Fibroblast of lung (primary cell): ENCODE measurements at regions not wholly inside any gene's neighbourhood (a gene's known extent, or its start where the extent isn't known, plus 50 kb on each side); places are given as distances from the start of the nearest gene placed in this dataset.

Experiments used
- DNase-seq, 2 donors: peaks; one replicate each; pipeline versions ENCODE4 v3.0.0 to v3.0.0-alpha.2; 2010; ENCODE audit warnings: low read depth in 2 of 2
- H2AFZ ChIP-seq: 2 replicates; pipeline ENCODE4 v1.5.1; 2012; ENCODE audit warnings: low read length, control low read depth, inconsistent platforms
- H3K27ac ChIP-seq: 2 replicates; pipeline ENCODE4 v1.5.1; 2011; ENCODE audit warnings: low read length, control low read depth; ENCODE audit not compliant: insufficient read depth
- H3K27me3 ChIP-seq: 2 replicates; pipeline ENCODE4 v1.5.1; 2011; ENCODE audit warnings: mild to moderate bottlenecking, low read length; ENCODE audit not compliant: control insufficient read depth, insufficient read depth
- H3K36me3 ChIP-seq: 2 replicates; pipeline ENCODE4 v1.5.1; 2011; ENCODE audit warnings: low read length; ENCODE audit not compliant: control insufficient read depth, insufficient read depth
- H3K4me1 ChIP-seq: 2 replicates; pipeline ENCODE4 v1.5.1; 2011; ENCODE audit warnings: low read length; ENCODE audit not compliant: control insufficient read depth, insufficient read depth; ENCODE audit errors: extremely low read depth
- H3K4me2 ChIP-seq: 2 replicates; pipeline ENCODE4 v1.5.1; 2011; ENCODE audit warnings: low read length, control low read depth; ENCODE audit not compliant: insufficient read depth; ENCODE audit errors: extremely low read depth
- H3K4me3 ChIP-seq, 4 experiments: fragments of 200-600 bp in 1 of 4; sonication (generic) in 1 of 4; replicated peaks in 1 of 4; 2 replicates each; pipeline ENCODE4 v1.5.1; 2011 to 2016; ENCODE audit warnings: low read length in 4 of 4, low read depth in 3 of 4, mild to moderate bottlenecking in 3 of 4, control low read depth in 2 of 4, inconsistent platforms in 1 of 4, mixed read lengths in 1 of 4; ENCODE audit not compliant: insufficient read depth in 1 of 4; ENCODE audit errors: control extremely low read depth in 1 of 4
- H3K79me2 ChIP-seq: 2 replicates; pipeline ENCODE4 v1.5.1; 2012; ENCODE audit warnings: mild to moderate bottlenecking, low read length, inconsistent platforms; ENCODE audit not compliant: control insufficient read depth, insufficient read depth
- H3K9ac ChIP-seq: 2 replicates; pipeline ENCODE4 v1.5.1; 2011; ENCODE audit warnings: mild to moderate bottlenecking, low read length, control low read depth; ENCODE audit not compliant: insufficient read depth
- H3K9me3 ChIP-seq: 2 replicates; pipeline ENCODE4 v1.5.1; 2012; ENCODE audit warnings: low read depth, low read length; ENCODE audit not compliant: control insufficient read depth, insufficient read depth
- H4K20me1 ChIP-seq: 2 replicates; pipeline ENCODE4 v1.5.1; 2011; ENCODE audit warnings: low read length; ENCODE audit not compliant: control insufficient read depth, insufficient read depth; ENCODE audit errors: extremely low read depth
- EZH2 ChIP-seq: IDR thresholded peaks from 2 replicates; pipeline ENCODE4 v1.5.1; 2012; ENCODE audit warnings: low read length, control low read depth, mild to moderate bottlenecking; ENCODE audit errors: missing control alignments
- TF ChIP-seq, protein P1 (sequence below), 2 donors: IDR thresholded peaks in 1 of 2; conservative IDR thresholded peaks in 1 of 2; 1 replicate in 1 of 2; 2 replicates in 1 of 2; pipeline ENCODE4 v1.5.1; 2011 to 2012; ENCODE audit warnings: low read length in 2 of 2, control low read depth in 1 of 2, inconsistent platforms in 1 of 2, low read depth in 1 of 2, mild to moderate bottlenecking in 1 of 2

DNA sequence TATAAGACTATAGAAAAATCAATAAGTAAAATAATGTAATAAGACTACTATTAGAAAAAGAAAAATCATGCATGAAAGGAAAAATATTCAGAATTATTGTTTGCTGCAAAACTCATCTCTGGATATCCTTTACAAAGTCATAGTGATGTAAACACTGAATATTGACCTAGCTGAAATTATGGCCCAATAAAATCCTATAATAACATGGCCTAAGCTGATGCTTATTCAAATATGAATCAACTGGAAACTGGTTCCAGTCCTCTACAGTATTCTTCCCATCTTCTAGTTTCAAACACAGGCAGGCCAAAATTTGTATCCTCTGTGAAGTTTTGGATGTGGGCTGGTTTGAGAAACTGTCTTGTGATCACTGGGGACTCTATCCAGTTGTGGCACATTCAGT is 134.5 kb downstream of the CNTN3 start:
- H3K4me3 ChIP-seq = no peak overlapping the region
- H3K27me3 ChIP-seq = no peaks in the 10 kb centered on the region
- H3K36me3 ChIP-seq = no peaks in the 10 kb centered on the region
- H3K79me2 ChIP-seq = no peaks in the 10 kb centered on the region
- H3K9me3 ChIP-seq = no peaks in the 10 kb centered on the region
- no peak for TF ChIP-seq EZH2
- TF ChIP-seq, protein P1, sequence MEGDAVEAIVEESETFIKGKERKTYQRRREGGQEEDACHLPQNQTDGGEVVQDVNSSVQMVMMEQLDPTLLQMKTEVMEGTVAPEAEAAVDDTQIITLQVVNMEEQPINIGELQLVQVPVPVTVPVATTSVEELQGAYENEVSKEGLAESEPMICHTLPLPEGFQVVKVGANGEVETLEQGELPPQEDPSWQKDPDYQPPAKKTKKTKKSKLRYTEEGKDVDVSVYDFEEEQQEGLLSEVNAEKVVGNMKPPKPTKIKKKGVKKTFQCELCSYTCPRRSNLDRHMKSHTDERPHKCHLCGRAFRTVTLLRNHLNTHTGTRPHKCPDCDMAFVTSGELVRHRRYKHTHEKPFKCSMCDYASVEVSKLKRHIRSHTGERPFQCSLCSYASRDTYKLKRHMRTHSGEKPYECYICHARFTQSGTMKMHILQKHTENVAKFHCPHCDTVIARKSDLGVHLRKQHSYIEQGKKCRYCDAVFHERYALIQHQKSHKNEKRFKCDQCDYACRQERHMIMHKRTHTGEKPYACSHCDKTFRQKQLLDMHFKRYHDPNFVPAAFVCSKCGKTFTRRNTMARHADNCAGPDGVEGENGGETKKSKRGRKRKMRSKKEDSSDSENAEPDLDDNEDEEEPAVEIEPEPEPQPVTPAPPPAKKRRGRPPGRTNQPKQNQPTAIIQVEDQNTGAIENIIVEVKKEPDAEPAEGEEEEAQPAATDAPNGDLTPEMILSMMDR (conservative IDR thresholded peaks at IDR 0.05 in 1 of 2, IDR thresholded peaks at IDR 0.05 in 1 of 2; ENCODE audit: low read depth in 1 of 2, low read length in 2 of 2) = no peak
- no peak overlapping the region for H3K27ac ChIP-seq
- no peak overlapping the region for H3K9ac ChIP-seq
- no peaks in the 10 kb centered on the region for H4K20me1 ChIP-seq
- DNase-seq = no peak
- H3K4me2 ChIP-seq = no peak overlapping the region
- H2AFZ ChIP-seq = no peak overlapping the region
- no peaks in the 10 kb centered on the region for H3K4me1 ChIP-seq

DNA sequence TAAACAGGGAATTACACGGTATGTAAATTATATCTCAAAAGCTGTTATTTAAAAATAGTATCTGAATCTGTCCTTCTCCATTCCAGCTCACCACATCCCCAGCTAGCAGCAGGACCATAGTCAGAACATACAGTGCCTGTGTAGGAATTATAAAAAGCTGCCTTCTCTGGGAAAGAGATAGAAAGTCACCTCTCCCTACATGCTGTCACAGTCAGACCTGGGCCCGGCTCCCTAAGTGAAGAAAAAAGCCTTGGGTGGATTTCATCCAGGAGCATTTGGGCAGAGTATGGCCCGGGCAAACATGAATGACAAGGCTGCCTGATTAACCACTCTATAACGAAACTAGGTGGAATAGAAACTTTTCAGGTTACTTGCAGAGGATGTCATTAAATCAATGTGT is 144.1 kb downstream of the CNTN3 start:
- no peaks in the 10 kb centered on the region for H4K20me1 ChIP-seq
- DNase-seq = no peak
- H3K4me2 ChIP-seq = no peak overlapping the region
- TF ChIP-seq EZH2 = no peak
- TF ChIP-seq, protein P1 (conservative IDR thresholded peaks at IDR 0.05 in 1 of 2, IDR thresholded peaks at IDR 0.05 in 1 of 2; ENCODE audit: low read depth in 1 of 2, low read length in 2 of 2) = no peak
- H3K9me3 ChIP-seq = no peaks in the 10 kb centered on the region
- H3K4me3 ChIP-seq = no peak overlapping the region
- no peaks in the 10 kb centered on the region for H3K79me2 ChIP-seq
- H3K9ac ChIP-seq = no peak overlapping the region
- no peaks in the 10 kb centered on the region for H3K4me1 ChIP-seq
- no peak overlapping the region for H3K27ac ChIP-seq
- H2AFZ ChIP-seq = no peak overlapping the region
- no peaks in the 10 kb centered on the region for H3K36me3 ChIP-seq
- H3K27me3 ChIP-seq = no peaks in the 10 kb centered on the region

DNA sequence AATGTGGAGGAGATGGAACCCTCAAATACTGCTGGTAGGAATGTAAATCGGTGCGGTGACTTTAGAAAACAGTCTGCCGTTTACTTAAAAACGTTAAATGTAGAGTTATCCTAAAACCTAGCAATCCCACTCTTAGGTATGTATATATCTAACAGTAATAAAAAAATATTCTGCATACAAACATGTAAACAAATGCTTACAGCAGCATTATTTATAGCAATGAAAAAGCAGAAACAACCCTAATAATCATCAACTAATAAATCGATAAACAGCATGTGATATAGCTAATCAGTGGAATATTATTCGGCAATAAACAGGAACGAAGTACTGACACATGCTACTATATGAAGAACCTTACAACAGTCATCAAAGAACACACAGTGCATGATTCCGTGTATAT is 144.7 kb downstream of the CNTN3 start:
- Histone ChIP-seq H3K9ac (no peak overlapping the region), H4K20me1 (no peaks in the 10 kb centered on the region), H3K27ac (no peak overlapping the region), H3K4me1 (no peaks in the 10 kb centered on the region), H3K36me3 (no peaks in the 10 kb centered on the region), H3K9me3 (no peaks in the 10 kb centered on the region), H3K79me2 (no peaks in the 10 kb centered on the region), H3K4me3 (no peak overlapping the region), H3K27me3 (no peaks in the 10 kb centered on the region), H3K4me2 (no peak overlapping the region), H2AFZ (no peak overlapping the region)
- DNase-seq = no peak
- TF ChIP-seq, protein P1 (conservative IDR thresholded peaks at IDR 0.05 in 1 of 2, IDR thresholded peaks at IDR 0.05 in 1 of 2; ENCODE audit: low read depth in 1 of 2, low read length in 2 of 2) = no peak
- no peak for TF ChIP-seq EZH2
